PC-3 (cell line): ENCODE measurements at regions not wholly inside any gene's neighbourhood (a gene's known extent, or its start where the extent isn't known, plus 50 kb on each side); places are given as distances from the start of the nearest gene placed in this dataset.

Experiments
- ATAC-seq: fragments of 200-7000 bp; cut with Tn5 transposase; 2 replicates; pipeline ENCODE4 v1.9.1; 2020; ENCODE audit warnings: mild to moderate bottlenecking, moderate library complexity
- BruUV-seq: library from RNA; stranded (reverse); fragments of 400-500 nt; replicated peaks from 2 replicates; lab custom pipeline; 2021; lab: Mats Ljungman, UMichigan
- CTCF ChIA-PET: fragments of 300-600 bp; sonication (Branson Sonifier 250); formaldehyde crosslinking; loops from one replicate; lab custom pipeline; 2022; ENCODE audit warnings: antibody characterized with exemption; lab: Charles Lee
- POLR2A ChIA-PET: fragments of 300-600 bp; sonication (Branson Sonifier 250); formaldehyde crosslinking; loops from one replicate; lab custom pipeline; 2022; ENCODE audit warnings: antibody characterized with exemption; ENCODE audit not compliant: unreplicated experiment; lab: Charles Lee
- DNase-seq: peaks from one replicate; pipeline ENCODE4 v3.0.0-alpha.2; 2015
- H2AFZ ChIP-seq: fragments of 300-600 bp; sonication (generic); 2 replicates; pipeline ENCODE4 v1.6.0; 2016; ENCODE audit warnings: antibody characterized with exemption, low read length
- H3F3A ChIP-seq: fragments of 300-600 bp; sonication (generic); one replicate; pipeline ENCODE4 v1.6.0; 2017; ENCODE audit warnings: antibody characterized with exemption, low read length, control low read depth, mild to moderate bottlenecking; ENCODE audit not compliant: unreplicated experiment
- H3K27ac ChIP-seq: fragments of 300-600 bp; sonication (generic); 2 replicates; pipeline ENCODE4 v1.5.1; 2016; ENCODE audit warnings: mild to moderate bottlenecking, low read length
- H3K27me3 ChIP-seq: fragments of 300-600 bp; sonication (generic); 2 replicates; pipeline ENCODE4 v1.6.1; 2016; ENCODE audit warnings: low read length, mixed read lengths
- H3K36me3 ChIP-seq: fragments of 300-600 bp; sonication (generic); 2 replicates; pipeline ENCODE4 v1.6.1; 2016; ENCODE audit warnings: low read depth, mixed run types, low read length, mixed read lengths
- H3K4me1 ChIP-seq: fragments of 300-600 bp; sonication (generic); 2 replicates; pipeline ENCODE4 v1.5.1; 2016; ENCODE audit warnings: low read length; ENCODE audit not compliant: insufficient read depth
- H3K4me2 ChIP-seq: fragments of 300-600 bp; sonication (generic); 2 replicates; pipeline ENCODE4 v1.6.0; 2016; ENCODE audit warnings: low read length
- H3K4me3 ChIP-seq: fragments of 300-600 bp; sonication (generic); 2 replicates; pipeline ENCODE4 v1.5.1; 2016; ENCODE audit warnings: mild to moderate bottlenecking, low read length, mixed read lengths
- H3K79me2 ChIP-seq: fragments of 300-600 bp; sonication (generic); 2 replicates; pipeline ENCODE4 v1.6.1; 2017; ENCODE audit warnings: low read length, mixed read lengths
- H3K9ac ChIP-seq: fragments of 300-600 bp; sonication (generic); 2 replicates; pipeline ENCODE4 v1.6.0; 2016; ENCODE audit warnings: mild to moderate bottlenecking, low read length
- H3K9me2 ChIP-seq: fragments of 300-600 bp; sonication (generic); replicated peaks from 2 replicates; pipeline ENCODE4 v1.6.1; 2016; ENCODE audit warnings: mixed run types, low read length, mixed read lengths
- H3K9me3 ChIP-seq: fragments of 300-600 bp; sonication (generic); 2 replicates; pipeline ENCODE4 v1.6.1; 2016; ENCODE audit warnings: low read length, mixed read lengths
- H4K20me1 ChIP-seq: fragments of 300-600 bp; sonication (generic); 2 replicates; pipeline ENCODE4 v1.6.1; 2016; ENCODE audit warnings: low read length, mixed read lengths
- CTCF ChIP-seq: fragments of 300-600 bp; sonication (generic); conservative IDR thresholded peaks from 2 replicates; pipeline ENCODE4 v1.5.1; 2017; ENCODE audit warnings: antibody characterized with exemption, low read depth, mild to moderate bottlenecking, low read length
- EZH2 ChIP-seq: fragments of 300-600 bp; sonication (generic); IDR thresholded peaks from one replicate; pipeline ENCODE4 v1.6.1; 2017; ENCODE audit warnings: antibody characterized with exemption, mild to moderate bottlenecking, low read length; ENCODE audit not compliant: unreplicated experiment
- EZH2phosphoT487 ChIP-seq: fragments of 300-600 bp; sonication (generic); IDR thresholded peaks from 2 replicates; pipeline ENCODE4 v1.6.1; 2018; ENCODE audit warnings: mild to moderate bottlenecking, antibody characterized with exemption, low read length, borderline replicate concordance
- intact Hi-C: fragments of 100-400 bp; cut with micrococcal nuclease; formaldehyde crosslinking; loops from 2 replicates; pipeline ENCODE4 v1.9.0; 2023

GRCh38 chr16:26189536-26189935 lies 497.8 kb downstream of the HS3ST4 start:
- Histone ChIP-seq H4K20me1 (no peaks in the 10 kb centered on the region), H3K27ac (no peak overlapping the region), H3K9me2 (no peaks in the 10 kb centered on the region), H3K27me3 (no peaks in the 10 kb centered on the region), H3K36me3 (no peaks in the 10 kb centered on the region), H3K9me3 (no peaks in the 10 kb centered on the region), H3K9ac (no peak overlapping the region), H3K4me3 (no peak overlapping the region), H3K79me2 (no peaks in the 10 kb centered on the region), H3K4me1 (no peaks in the 10 kb centered on the region), H2AFZ (no peak overlapping the region), H3F3A (no peaks in the 10 kb centered on the region), H3K4me2 (no peak overlapping the region)
- ATAC-seq (no peak), DNase-seq (no peak)
- TF ChIP-seq CTCF = no peak
- no peak for TF ChIP-seq EZH2phosphoT487
- no peak for TF ChIP-seq EZH2
- BruUV-seq = no TSS peak
- ChIA-PET POLR2A (no interaction called here), CTCF (no interaction called here)
- intact Hi-C loops = no loop called here

DNA sequence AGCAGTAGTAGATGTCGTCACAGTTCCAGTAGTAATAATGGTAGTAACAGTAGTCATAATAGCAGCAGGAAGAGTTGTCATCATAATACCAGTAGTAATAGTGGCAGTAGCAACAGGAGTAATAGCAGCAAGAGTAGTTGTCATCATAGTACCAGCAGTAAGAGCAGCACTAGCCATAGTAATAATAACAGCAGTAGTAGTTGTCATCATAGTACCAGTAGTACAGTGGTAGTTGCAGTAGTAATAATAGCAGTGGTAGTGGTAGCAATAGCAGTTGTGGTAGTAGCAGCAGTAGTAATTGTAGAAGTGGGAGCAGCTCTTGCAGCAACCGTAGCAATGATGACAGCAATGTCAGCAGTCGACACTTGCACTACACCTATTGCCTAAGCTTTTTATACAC lies 502.8 kb downstream of the HS3ST4 start:
- TF ChIP-seq EZH2 = no peak
- TF ChIP-seq EZH2phosphoT487 = no peak
- no peak for TF ChIP-seq CTCF
- BruUV-seq = no TSS peak
- Histone ChIP-seq H3K27ac (no peak overlapping the region), H3F3A (no peaks in the 10 kb centered on the region), H3K9ac (no peak overlapping the region), H2AFZ (no peak overlapping the region), H3K9me2 (no peaks in the 10 kb centered on the region), H3K36me3 (no peaks in the 10 kb centered on the region), H4K20me1 (no peaks in the 10 kb centered on the region), H3K9me3 (no peaks in the 10 kb centered on the region), H3K4me1 (no peaks in the 10 kb centered on the region), H3K27me3 (no peaks in the 10 kb centered on the region), H3K4me2 (no peak overlapping the region), H3K79me2 (no peaks in the 10 kb centered on the region), H3K4me3 (no peak overlapping the region)
- POLR2A ChIA-PET = no interaction called here
- no peak for DNase-seq
- ATAC-seq = no peak
- CTCF ChIA-PET = no interaction called here
- intact Hi-C loops = no loop called here

GRCh38 chr16:26195225-26195624 lies 503.5 kb downstream of the HS3ST4 start:
- DNase-seq (no peak), ATAC-seq (no peak)
- intact Hi-C loops = no loop called here
- Histone ChIP-seq H3K36me3 (no peaks in the 10 kb centered on the region), H3K4me1 (no peaks in the 10 kb centered on the region), H3K27ac (no peak overlapping the region), H3K4me2 (no peak overlapping the region), H3K27me3 (no peaks in the 10 kb centered on the region), H3F3A (no peaks in the 10 kb centered on the region), H2AFZ (no peak overlapping the region), H4K20me1 (no peaks in the 10 kb centered on the region), H3K79me2 (no peaks in the 10 kb centered on the region), H3K9me3 (no peaks in the 10 kb centered on the region), H3K4me3 (no peak overlapping the region), H3K9ac (no peak overlapping the region), H3K9me2 (no peaks in the 10 kb centered on the region)
- TF ChIP-seq EZH2phosphoT487 (no peak), EZH2 (no peak), CTCF (no peak)
- no TSS peak for BruUV-seq
- POLR2A ChIA-PET = no interaction called here
- CTCF ChIA-PET = no interaction called here
